HG02973 (cell line): ENCODE measurements at regions not wholly inside any gene's neighbourhood (a gene's known extent, or its start where the extent isn't known, plus 50 kb on each side); places are given as distances from the start of the nearest gene placed in this dataset.

Experiments
- ATAC-seq: cut with Tn5 transposase; IDR thresholded peaks from one replicate; pipeline ENCODE4 v1.9.1; 2021; ENCODE audit warnings: moderate library complexity; ENCODE audit not compliant: unreplicated experiment

DNA sequence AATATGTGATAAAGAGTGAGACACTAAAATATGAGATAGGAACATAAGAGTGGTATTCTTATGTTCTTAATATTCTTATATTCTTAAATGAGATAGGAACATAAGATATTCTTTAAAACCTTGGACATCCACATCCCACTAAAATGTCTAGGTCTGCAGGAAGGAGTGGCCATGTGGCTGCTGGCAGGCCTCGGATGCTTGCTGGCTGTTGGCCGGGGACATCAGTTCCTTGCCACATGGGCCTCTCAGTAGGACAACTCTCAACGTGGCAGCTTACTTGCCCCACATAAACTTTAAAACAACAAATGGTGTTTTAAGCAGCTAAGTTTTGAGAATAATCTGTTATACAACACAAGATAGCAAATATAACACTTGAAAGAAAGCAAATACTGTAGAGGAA is 240.1 kb downstream of the CASP12 start:
- no peak for ATAC-seq

DNA sequence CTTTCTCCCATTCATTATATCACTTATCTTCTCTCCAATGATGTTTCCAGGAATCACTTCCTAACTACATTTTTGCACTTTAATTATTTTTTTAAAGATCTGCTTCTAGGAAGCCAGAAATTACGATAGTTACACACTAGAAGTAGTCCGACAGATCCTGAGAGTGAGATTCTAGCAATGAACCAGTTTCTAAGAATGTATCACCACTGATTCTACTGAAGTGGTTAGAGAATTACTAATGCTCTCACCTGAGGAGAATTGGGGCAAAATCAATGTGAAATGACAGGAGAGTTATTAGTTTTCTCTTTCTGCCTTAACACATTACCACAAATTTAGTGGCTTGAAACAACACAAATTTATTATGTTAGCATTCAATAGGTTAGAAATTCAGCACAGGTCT is 241.2 kb downstream of the CASP12 start:
- ATAC-seq, result no peak

DNA sequence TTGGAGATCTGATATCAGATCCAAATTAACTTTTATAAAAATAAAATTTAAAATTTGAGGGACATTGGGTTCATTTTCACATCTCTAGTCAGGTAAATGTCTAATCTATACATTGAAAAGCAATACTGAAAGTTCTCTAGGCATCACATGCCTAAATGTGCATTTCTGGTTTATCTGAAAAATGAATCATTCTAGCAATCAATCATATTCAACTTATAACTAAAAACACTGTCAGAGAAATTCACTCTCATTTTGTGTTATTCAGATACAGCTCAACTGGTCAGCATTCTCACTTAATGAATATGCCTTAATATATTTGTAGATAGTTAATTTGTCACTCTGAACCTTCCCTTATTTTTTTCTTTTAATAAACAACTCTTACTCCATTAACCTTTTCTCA is 243.2 kb downstream of the CASP12 start:
- ATAC-seq, result no peak

DNA sequence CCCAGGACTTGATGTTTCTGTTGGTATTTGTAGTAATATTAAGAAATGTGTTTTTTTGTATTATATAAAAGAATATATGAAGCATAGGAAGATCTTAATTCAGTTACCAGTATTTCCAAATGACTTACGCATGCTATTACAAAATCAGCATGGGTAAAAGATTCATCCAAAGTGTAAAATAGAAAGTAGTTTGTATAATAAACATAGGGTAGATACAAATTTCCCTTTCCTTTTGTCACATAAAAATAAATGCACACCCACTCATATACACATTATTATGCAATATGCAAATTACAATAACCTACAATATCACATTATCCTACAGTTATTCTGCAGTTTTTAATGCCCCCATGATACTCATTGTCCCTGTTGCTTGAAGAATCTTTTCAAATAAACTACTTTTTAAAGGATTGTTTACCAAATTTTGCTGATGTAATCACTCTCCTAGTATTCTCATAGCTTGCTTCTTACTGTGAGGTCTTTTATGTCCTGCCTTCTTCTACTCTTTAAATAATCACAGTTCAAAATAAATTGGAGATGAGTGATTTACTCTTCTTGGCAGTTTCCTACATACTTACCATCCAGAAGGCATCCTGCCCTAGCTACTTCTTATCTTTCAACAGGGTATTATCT is 244.0 kb downstream of the CASP12 start:
- no peak for ATAC-seq

DNA sequence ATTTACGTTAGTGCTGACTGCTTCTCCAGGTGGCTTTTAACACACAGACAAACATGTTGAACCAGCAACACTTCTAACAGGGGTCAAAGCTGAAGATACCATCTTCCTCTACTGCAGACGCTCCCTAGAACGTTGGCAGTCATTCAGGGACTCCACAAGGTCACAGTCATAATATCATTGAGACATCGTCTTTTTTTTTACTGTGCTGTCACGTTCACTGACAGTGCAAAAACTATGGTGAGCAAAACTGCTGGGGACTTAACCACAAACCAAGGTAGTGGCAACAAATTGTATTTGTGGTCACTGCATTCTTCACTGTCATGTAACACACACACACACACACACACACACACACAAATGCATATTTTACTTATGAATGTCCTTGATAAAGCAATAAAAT is 244.9 kb downstream of the CASP12 start:
- no peak for ATAC-seq

DNA sequence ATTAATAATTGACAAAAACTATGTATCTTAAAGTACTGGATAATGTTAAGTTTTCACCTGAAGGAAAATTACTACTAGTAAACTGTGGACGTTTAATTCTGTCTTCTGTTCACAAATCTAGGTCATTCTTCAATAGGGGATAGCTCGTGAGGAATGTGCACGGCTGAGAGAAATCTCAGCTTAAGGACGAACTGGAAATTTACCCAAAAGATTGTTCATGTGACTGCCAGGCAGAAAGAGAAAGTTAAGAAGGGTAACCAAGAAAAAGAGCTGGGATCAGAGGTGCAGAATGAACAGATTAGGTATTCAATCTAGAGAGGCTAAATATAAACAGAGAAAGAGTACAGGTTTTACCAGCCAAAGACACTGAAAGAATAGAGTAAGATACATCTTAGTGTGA is 245.3 kb downstream of the CASP12 start:
- no peak for ATAC-seq

DNA sequence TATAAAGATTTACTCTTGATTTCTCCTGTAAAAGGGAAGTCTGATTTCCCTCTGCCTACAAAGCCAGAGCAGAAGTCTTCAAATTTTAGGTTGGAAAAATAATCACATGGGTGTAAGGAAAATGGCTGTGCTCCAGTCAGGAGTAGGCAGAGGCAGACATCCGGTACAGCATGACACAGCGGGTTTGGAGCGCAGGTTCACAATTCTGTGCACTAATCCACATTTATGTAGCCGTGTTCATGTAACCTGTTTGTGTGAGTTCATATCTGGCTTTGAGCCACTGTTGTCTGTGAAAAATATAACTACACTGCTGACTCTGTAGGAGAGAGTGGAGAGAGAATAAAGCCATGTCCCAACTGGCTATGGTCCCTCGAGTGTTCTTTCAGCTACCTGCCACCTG is 248.0 kb downstream of the CASP12 start:
- ATAC-seq, result no peak

DNA sequence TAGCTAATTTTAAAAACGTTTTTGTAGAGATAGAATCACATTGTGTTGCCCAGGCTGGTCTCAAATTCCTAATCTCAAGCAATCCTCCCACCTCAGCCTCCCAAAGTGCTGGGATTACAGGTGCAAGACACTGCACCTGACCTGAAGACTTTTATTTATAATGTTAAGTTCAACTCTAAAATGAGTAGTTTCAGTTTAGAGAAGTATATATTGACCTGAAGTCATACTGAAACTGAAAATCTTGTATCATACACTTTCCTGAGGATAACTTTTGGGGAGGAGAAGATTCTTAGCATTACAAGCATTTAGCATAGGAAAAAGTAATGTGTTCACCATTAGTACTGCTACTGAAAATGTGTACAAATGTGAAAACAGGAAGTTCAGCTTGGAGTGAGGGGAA is 249.3 kb downstream of the CASP12 start:
- ATAC-seq, result no peak

DNA sequence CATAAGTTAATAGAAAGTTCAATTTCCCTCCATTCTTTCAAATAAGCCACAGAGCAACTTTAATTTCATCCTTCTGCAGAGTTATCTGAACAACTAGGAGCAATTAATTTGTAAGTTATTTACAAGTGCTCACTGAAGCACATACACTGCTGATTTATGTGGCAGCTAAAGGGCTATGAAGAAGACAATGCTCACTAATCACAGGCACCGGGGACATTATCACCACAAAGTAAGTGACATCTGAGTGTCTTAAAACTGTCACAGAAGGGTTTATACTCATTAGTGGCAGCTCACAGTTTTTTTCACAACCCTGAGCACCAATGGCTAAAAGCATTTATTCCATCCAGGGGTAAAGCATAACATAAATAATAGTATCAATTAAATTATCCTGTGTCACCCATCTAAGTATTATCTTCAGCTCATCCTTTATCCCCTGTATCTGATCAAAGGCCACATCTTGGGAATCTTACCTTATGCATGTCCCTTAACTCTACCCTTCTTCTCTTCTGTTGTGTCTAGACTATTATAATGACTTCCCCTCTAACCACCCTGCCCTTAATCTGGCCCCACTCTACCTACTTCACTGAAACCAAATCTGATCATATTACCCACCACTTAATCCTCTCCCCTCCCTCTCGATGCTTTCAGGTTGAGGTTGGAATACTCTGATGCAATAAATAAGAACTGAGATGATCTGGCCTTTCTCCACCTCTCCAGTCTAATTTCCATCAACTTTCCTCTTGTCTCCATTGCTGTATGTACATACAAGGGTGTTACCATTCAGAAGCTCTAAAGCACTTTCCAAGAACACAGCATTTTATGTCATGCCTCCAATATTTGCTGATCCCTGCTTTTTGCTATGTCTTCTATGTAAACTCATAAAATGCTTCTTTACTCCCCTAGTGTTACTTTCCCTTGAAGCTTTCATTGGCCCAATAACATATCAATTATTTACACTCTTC is 252.7 kb downstream of the CASP12 start:
- ATAC-seq, result no peak

DNA sequence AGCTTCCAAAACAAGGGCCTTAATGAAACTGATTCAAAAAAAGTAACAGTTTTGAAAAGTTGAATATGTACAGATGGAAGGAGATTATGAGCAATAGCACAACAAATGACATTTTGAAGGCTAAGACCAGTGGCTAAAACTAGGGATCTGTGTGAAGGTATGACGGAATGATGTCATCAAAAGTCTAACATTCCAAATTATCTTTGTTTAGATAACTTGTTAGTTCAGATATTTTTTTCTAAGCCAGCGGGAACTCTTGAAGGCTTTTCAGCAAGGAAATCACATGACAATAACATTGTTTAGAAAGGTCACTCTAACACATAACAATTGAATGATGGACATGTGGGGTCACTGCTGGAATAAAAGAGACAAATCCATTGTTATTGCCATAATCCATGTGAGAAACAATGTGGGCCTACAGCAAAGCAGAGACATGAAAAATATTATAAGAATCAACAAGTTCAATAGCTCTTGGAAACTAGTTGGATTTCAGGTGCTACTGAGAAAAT is 260.5 kb downstream of the CASP12 start:
- ATAC-seq, result no peak

DNA sequence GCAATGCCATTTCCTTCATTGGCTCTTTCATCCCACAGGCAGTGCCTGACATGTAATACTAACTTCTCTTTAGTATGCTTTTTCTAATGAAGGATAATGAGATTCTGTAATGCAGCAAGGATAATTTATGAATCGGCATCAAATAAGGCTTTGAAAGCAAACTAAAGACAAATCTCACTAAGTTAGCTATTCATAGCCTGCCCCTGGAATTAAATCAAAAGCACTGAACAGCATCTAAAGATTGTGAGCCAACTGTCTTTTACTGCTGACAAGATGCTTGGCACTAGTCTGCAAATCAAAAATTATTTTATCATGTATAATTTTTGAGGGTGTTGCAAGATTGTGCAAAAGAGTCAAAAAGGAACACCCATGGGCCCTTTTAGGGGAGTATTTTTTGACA is 265.0 kb downstream of the CASP12 start:
- ATAC-seq, result no peak

DNA sequence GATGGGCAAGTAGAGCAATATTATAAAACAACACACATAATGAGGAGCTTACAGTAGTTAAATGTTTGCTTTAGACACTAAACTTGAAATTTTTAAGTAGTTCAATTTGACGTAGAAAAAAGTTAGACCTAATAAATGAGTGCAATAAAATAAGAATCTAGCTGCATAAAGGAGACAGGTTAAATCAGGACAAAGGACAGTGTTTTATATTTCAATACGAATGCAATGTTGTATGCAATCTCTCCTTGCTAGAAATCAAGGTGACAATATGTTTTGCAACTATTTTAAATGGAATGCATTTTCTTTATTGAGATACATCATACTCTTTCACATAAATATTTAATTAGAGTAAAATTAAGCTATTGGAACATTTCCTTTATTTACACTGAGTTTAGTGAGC is 267.9 kb downstream of the CASP12 start:
- no peak for ATAC-seq

DNA sequence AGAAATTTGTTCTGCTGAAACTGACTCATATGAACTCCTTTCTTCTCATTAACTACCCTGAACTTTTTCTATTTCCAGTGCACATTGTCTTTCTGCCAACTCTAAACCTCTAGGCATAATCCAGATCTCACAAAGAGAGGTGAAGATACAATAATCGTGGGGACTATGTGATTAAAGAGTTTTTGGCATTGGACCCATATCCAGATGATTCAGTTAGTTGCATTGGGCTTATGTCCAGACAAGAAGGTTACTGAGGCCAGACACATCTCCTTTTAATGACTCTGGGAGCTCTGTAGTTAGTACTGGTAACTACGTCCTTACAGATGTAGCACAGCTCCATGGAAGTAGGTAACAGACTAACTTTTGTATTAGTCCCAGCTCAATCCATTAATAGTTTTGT is 273.0 kb downstream of the CASP12 start:
- ATAC-seq, result no peak

DNA sequence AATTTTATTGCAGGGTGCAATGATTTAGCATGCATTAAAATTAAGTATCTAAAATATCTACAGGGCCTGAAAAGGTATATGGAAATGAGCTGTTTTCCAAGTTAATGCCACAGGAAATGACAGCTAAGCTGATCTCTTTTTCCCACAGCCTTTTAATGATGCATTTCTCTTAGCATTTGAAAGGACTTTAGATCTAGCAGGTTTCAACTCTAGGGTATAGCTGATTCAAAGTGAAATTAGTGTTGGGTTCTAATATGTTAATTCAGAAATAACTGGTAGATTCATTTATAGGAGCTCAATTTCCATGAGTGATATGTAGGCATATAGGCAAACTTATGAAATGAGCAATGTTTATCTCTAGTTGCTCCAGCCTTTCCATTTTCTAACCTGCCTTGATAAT is 274.2 kb downstream of the CASP12 start:
- ATAC-seq, result no peak

DNA sequence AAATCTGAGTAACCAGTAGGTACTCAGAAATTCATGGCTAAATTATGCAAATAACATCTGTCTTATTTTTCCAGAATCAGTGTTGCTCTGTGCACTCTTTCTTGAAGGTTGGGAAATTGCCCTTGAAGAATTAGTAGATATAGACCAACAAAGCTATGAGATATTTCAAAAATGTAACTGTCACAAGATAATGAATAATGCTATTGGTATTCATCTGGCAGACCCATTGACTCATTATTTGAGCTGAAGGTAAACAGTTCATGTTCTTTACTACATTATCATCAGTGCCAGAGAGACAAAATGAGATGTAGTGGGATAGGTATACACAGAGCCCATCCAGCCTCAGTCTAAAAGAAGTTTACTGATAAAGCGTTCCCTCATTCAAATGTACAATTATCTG is 274.7 kb downstream of the CASP12 start:
- no peak for ATAC-seq

DNA sequence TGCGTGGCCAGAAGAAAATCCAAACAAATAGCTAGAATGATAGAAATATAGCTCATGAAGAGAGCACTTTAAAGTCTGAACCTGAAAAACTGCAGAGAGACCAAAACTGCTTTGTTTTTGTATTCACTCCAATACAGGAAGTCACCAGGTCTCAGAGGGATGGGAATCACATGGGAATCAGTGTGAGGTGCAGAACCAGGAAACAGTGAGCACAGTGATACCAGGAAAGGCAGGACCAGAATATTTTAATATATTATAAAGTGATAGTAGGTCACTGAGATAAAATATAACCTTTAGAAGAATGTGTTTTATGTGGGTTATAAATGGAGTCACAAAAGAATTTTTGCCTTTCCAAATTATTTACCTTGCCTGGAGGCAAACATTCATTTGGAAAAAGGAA is 277.3 kb downstream of the CASP12 start:
- ATAC-seq, result no peak

DNA sequence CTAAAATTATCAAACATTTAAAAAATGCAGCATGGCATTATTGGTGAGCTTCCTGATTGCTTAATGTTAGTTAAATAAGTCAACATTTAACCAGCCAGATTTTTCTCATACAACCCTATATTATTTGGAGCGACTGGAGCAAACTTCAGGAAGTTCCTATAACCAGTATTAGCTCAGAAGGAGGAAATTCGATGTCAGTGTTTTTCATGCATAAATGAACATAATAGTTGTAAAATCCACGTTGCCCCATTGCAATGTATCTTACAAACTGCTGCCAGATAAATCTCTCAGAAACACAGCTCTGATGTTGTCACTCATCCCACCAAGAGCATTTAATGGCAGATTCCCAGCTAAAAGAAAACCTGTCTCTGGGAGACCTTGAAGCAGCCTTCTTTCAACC is 278.5 kb downstream of the CASP12 start:
- no peak for ATAC-seq

DNA sequence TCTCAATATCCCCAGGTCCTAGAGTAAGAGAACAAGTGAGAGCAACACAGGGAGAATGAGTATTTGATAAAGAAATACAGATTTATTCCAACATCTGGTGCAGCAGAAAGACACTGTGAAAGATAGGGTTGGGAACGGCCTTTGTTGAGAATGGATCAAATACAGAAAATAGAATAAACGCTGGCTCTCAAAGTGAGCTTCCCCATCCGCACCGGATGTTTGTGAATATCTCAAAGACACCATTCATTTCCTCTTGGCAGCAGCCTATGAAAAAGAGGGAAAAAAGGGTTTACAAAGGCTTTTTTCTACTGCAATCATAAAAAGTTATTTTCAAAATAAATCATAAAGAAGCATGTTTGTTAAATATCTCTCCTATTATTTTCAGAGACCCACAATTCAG is 279.3 kb downstream of the CASP12 start:
- ATAC-seq, result no peak

DNA sequence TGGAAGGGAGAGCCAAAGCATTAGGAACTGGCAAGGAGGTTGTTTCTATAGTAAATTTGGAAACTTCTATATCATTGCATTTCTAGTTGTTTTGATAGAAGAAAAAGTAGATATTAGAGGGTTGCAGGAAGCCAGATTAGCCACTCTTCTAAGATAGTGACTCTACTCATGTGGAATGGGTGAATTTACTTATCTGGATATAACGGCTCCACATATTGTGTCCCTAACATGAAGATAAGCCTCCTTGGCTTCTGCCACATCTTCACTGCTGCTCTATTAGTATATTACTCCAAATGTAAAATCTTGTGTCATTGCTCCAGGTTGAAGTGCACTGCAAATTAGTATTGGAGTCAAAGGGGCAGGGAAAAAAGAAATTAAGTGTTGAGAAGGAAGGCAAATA is 283.3 kb downstream of the CASP12 start:
- no peak for ATAC-seq

DNA sequence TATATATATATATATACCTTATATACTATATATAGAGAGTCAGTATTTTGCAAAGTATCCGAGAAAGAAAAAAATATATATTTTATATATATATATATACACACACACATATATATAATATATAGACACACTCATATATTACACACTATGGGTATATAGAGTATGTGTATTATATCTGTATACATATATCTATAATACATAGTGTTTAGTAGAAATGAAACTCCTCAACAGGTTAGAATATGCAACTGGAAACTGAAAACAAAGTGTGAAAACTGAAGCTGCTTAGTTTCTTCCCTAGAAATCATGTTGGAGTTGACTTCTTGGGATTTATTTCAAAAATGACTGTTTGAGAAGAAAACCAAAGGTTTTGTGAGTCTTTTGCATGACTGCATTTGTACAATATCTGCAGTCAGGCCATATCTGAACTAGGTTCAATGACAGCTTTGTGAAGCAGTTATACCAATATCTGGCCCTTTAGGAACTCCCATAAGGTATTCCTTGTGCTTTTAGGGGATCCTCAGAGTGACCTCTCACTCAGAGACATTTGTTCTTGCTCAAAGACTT is 284.1 kb downstream of the CASP12 start:
- no peak for ATAC-seq

DNA sequence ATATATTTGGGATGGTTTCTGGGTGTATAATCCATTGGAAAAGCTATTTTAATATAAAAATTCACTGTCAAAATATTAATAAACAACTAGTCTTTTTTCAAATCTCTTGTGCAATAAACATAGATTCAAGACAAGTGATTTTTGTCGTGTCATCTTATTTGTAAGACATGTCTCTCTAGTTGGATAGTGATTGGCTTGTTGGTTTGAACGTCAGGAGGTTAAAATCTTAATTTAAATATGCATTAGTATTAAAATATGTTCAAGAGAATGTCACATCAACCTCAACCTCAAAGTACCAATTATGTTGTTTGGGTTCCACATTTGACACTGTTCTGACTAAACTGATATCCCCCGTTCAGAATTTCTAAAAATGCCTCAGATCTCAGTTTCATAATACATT is 287.6 kb downstream of the CASP12 start:
- ATAC-seq, result no peak
